ENCODE measurements at regions not wholly inside any gene's neighbourhood (a gene's known extent, or its start where the extent isn't known, plus 50 kb on each side); places are given as distances from the start of the nearest gene placed in this dataset.

DNA sequence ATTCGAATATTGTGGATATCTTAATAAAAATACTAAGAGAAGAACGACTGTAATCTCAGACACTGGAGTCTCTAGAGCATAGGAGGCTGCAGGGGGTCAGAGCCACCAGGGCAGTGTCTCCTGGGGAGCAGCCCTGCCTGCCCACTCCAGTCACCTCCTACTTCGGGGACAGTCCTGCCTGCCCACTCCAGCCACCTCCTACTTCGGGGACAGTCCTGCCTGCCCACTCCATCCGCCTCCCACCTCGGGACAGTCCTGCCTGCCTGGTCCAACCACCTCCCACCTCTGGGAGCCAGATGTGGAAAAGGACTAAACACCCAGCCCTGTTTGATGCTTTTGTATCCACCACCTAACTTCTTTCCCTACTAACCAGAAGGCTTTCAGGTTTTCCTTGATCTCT is 350.1 kb upstream of the SMIM21 start:
- POLR2A ChIA-PET: no interaction called here
- H3K36me3 ChIP-seq (ENCODE audit: control insufficient read depth, insufficient read depth, low read length): no peaks in the 10 kb centered on the region
- intact Hi-C loops (cut with micrococcal nuclease) (no loop called here), in situ Hi-C loops (cut with MboI) (no loop called here)
- CTCF ChIA-PET (ENCODE audit: low intra/inter-chr PET ratio): no interaction called here
- no peaks in the 10 kb centered on the region for H3K79me2 ChIP-seq (ENCODE audit: control insufficient read depth, insufficient read depth, low read length)
- H3K27me3 ChIP-seq (ENCODE audit: control insufficient read depth in 2 of 2, insufficient read depth in 2 of 2, low read length in 2 of 2): no peaks in the 10 kb centered on the region
- H2AFZ ChIP-seq (ENCODE audit: low read depth, low read length): no peak overlapping the region
- no peaks in the 10 kb centered on the region for H3K9me1 ChIP-seq (ENCODE audit: control insufficient read depth, insufficient read depth, low read length)
- no peak overlapping the region for H3K4me2 ChIP-seq (ENCODE audit: insufficient read depth, low read length)
- H3K4me3 ChIP-seq: no peak overlapping the region
- H3K4me1 ChIP-seq (replicated peaks in 1 of 2; ENCODE audit: control insufficient read depth in 2 of 2, insufficient read depth in 2 of 2, low read length in 2 of 2): no peaks in the 10 kb centered on the region
- ATAC-seq (no peak), DNase-seq (ENCODE audit: extremely low read depth in 1 of 4, low spot score in 3 of 4) (no peak), FAIRE-seq (no peak)
- no TSS peak for BruUV-seq (replicated peaks)
- WGBS (ENCODE audit: insufficient coverage, low coverage, missing lambda C conversion rate): 0% methylated on average over 6 of the region's 6 CpGs
- no peaks in the 10 kb centered on the region for H3K9me3 ChIP-seq (replicated peaks; ENCODE audit: control insufficient read depth, insufficient read depth, low read depth, low read length)
- no peak overlapping the region for H3K27ac ChIP-seq (ENCODE audit: extremely low read depth, low read depth, low read length)
- no peaks in the 10 kb centered on the region for H4K20me1 ChIP-seq (replicated peaks; ENCODE audit: control insufficient read depth, insufficient read depth, low read length)
- no peak for TF ChIP-seq PCBP1 (IDR thresholded peaks at IDR 0.05; ENCODE audit: low read depth, low read length, poor library complexity, severe bottlenecking)
- no peak for TF ChIP-seq ZC3H11A (IDR thresholded peaks at IDR 0.05; ENCODE audit: low read depth, low read length)
- TF ChIP-seq, protein P1, sequence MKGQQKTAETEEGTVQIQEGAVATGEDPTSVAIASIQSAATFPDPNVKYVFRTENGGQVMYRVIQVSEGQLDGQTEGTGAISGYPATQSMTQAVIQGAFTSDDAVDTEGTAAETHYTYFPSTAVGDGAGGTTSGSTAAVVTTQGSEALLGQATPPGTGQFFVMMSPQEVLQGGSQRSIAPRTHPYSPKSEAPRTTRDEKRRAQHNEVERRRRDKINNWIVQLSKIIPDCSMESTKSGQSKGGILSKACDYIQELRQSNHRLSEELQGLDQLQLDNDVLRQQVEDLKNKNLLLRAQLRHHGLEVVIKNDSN (CRISPR knock-in tag; IDR thresholded peaks at IDR 0.05): no peak
- TF ChIP-seq ZNF175 (CRISPR knock-in tag; IDR thresholded peaks at IDR 0.05; ENCODE audit: low read depth): no peak
- no peak for TF ChIP-seq PRMT5 (CRISPR knock-in tag; IDR thresholded peaks at IDR 0.05)
- no peak for TF ChIP-seq GABPA (tag; conservative IDR thresholded peaks at IDR 0.05; ENCODE audit: low read depth)
- no peak for TF ChIP-seq ZNF436 (CRISPR knock-in tag; IDR thresholded peaks at IDR 0.05)
- no peak for TF ChIP-seq ZNF583 (CRISPR knock-in tag; IDR thresholded peaks at IDR 0.05)
- TF ChIP-seq ZNF143 (CRISPR knock-in tag; IDR thresholded peaks at IDR 0.05): no peak
- no peak for TF ChIP-seq ZNF717 (CRISPR knock-in tag; IDR thresholded peaks at IDR 0.05)
- no peak for TF ChIP-seq NFRKB (IDR thresholded peaks at IDR 0.05; ENCODE audit: low read depth)
- TF ChIP-seq POLR2H (tag; IDR thresholded peaks at IDR 0.05; ENCODE audit: low read depth): no peak
- no peak for TF ChIP-seq ARID2 (IDR thresholded peaks at IDR 0.05)
- TF ChIP-seq NR3C1 (CRISPR knock-in tag; IDR thresholded peaks at IDR 0.05): no peak
- no peak overlapping the region for H3K9ac ChIP-seq (ENCODE audit: insufficient read depth in 1 of 2, low read depth in 2 of 2, low read length in 2 of 2)

Measured in K562 (cell line).